ENCODE measurements at regions not wholly inside any gene's neighbourhood (a gene's known extent, or its start where the extent isn't known, plus 50 kb on each side); places are given as distances from the start of the nearest gene placed in this dataset.
A peak's percentile ranks its signal among the peaks of the same experiment; 100 is the strongest.

- H3K4me1 Mint-ChIP-seq, result no peaks in the 10 kb centered on the region
- H3K4me3 Mint-ChIP-seq, result no peak overlapping the region
- H3K27ac Mint-ChIP-seq, result no peak overlapping the region
- no peaks in the 10 kb centered on the region for H3K36me3 Mint-ChIP-seq (ENCODE audit: low read depth)
- H3K27me3 Mint-ChIP-seq (ENCODE audit: low read depth), result no peaks in the 10 kb centered on the region
- TF ChIP-seq CTCF (IDR thresholded peaks at IDR 0.05; ENCODE audit: unreplicated experiment in 3 of 3), result peak; percentile 38 to 56 (median 48)
- H3K9me3 Mint-ChIP-seq, result no peaks in the 10 kb centered on the region
Observed at GRCh38 chr2:179354739-179355537, 90.3 kb upstream of the SESTD1 start.

- no peaks in the 10 kb centered on the region for H3K36me3 Mint-ChIP-seq (ENCODE audit: low read depth)
Observed at GRCh38 chr2:179354296-179354695, 89.7 kb upstream of the SESTD1 start.

GRCh38 chr2:179352181-179352580 lies 87.5 kb upstream of the SESTD1 start:
- no peak overlapping the region for H3K27ac Mint-ChIP-seq
- no peak for TF ChIP-seq CTCF (IDR thresholded peaks at IDR 0.05; ENCODE audit: unreplicated experiment in 3 of 3)
- H3K4me3 Mint-ChIP-seq, result no peak overlapping the region
- H3K27me3 Mint-ChIP-seq (ENCODE audit: low read depth), result no peaks in the 10 kb centered on the region
- no peaks in the 10 kb centered on the region for H3K9me3 Mint-ChIP-seq
- no peaks in the 10 kb centered on the region for H3K36me3 Mint-ChIP-seq (ENCODE audit: low read depth)
- no peaks in the 10 kb centered on the region for H3K4me1 Mint-ChIP-seq

More at GRCh38 chr2:179354296-179354695, 89.7 kb upstream of the SESTD1 start:
- H3K9me3 Mint-ChIP-seq, result no peaks in the 10 kb centered on the region
- no peaks in the 10 kb centered on the region for H3K4me1 Mint-ChIP-seq
- no peak for TF ChIP-seq CTCF (IDR thresholded peaks at IDR 0.05; ENCODE audit: unreplicated experiment in 3 of 3)
- no peaks in the 10 kb centered on the region for H3K27me3 Mint-ChIP-seq (ENCODE audit: low read depth)
- no peak overlapping the region for H3K27ac Mint-ChIP-seq
- H3K4me3 Mint-ChIP-seq, result no peak overlapping the region

GRCh38 chr2:179351057-179351456 lies 86.4 kb upstream of the SESTD1 start:
- Mint-ChIP-seq H3K4me3 (no peak overlapping the region), H3K27me3 (ENCODE audit: low read depth) (no peaks in the 10 kb centered on the region), H3K9me3 (no peaks in the 10 kb centered on the region), H3K4me1 (no peaks in the 10 kb centered on the region), H3K36me3 (ENCODE audit: low read depth) (no peaks in the 10 kb centered on the region), H3K27ac (no peak overlapping the region)
- no peak for TF ChIP-seq CTCF (IDR thresholded peaks at IDR 0.05; ENCODE audit: unreplicated experiment in 3 of 3)

- no peaks in the 10 kb centered on the region for H3K27me3 Mint-ChIP-seq (ENCODE audit: low read depth)
- H3K36me3 Mint-ChIP-seq (ENCODE audit: low read depth), result no peaks in the 10 kb centered on the region
- H3K9me3 Mint-ChIP-seq, result no peaks in the 10 kb centered on the region
- no peak overlapping the region for H3K4me3 Mint-ChIP-seq
- no peak overlapping the region for H3K27ac Mint-ChIP-seq
- peaks cover 6% of the 10 kb centered on the region for H3K4me1 Mint-ChIP-seq
- no peak for TF ChIP-seq CTCF (IDR thresholded peaks at IDR 0.05; ENCODE audit: unreplicated experiment in 3 of 3)
Observed at GRCh38 chr2:179349670-179350303, 85.2 kb upstream of the SESTD1 start.

Measured in nephron (organoid).